ENCODE measurements at regions not wholly inside any gene's neighbourhood (a gene's known extent, or its start where the extent isn't known, plus 50 kb on each side); places are given as distances from the start of the nearest gene placed in this dataset.

GRCh38 chr7:51611937-51612336 lies 295.3 kb upstream of the COBL start:
- no peak for TF ChIP-seq POLR2A (IDR thresholded peaks at IDR 0.05)
- TF ChIP-seq CTCF (IDR thresholded peaks at IDR 0.05): no peak

Data from lower leg skin (tissue), 3 donors.